Esophagus muscularis mucosa (tissue), 4 donors: ENCODE measurements at regions not wholly inside any gene's neighbourhood (a gene's known extent, or its start where the extent isn't known, plus 50 kb on each side); places are given as distances from the start of the nearest gene placed in this dataset.

ENCODE experiments used
- DNase-seq: peaks from one replicate; pipeline ENCODE4 v3.0.0-alpha.2; 2017; ENCODE audit errors: extremely low spot score
- H3K27ac ChIP-seq, 4 donors: fragments of 200-600 bp; sonication (generic); replicated peaks in 1 of 4; 1 replicate in 3 of 4; 2 replicates in 1 of 4; pipeline ENCODE4 v1.5.1; 2016 to 2019; ENCODE audit warnings: mild to moderate bottlenecking in 1 of 4
- H3K27me3 ChIP-seq, 4 donors: fragments of 200-600 bp; sonication (generic); one replicate each; pipeline versions ENCODE4 v1.5.1 to v1.6.0; 2016 to 2019
- H3K36me3 ChIP-seq, 4 donors: fragments of 200-600 bp; sonication (generic); one replicate each; pipeline ENCODE4 v1.5.1; 2016 to 2019
- H3K4me1 ChIP-seq, 4 donors: fragments of 200-600 bp; sonication (generic); one replicate each; pipeline ENCODE4 v1.5.1; 2016 to 2019
- H3K4me3 ChIP-seq, 4 donors: fragments of 200-600 bp; sonication (generic); 1 replicate in 2 of 4; 2 replicates in 2 of 4; pipeline ENCODE4 v1.5.1; 2016 to 2019; ENCODE audit warnings: mild to moderate bottlenecking in 4 of 4, moderate library complexity in 1 of 4
- H3K9me3 ChIP-seq, 4 donors: fragments of 200-600 bp; sonication (generic); 1 replicate in 3 of 4; 2 replicates in 1 of 4; pipeline ENCODE4 v1.5.1; 2016 to 2019
- EP300 ChIP-seq: sonication (generic); formaldehyde crosslinking; IDR thresholded peaks from one replicate; pipeline ENCODE4 v1.6.1; 2017; ENCODE audit warnings: antibody characterized with exemption
- POLR2A ChIP-seq: fragments of 450-650 bp; IDR thresholded peaks from one replicate; pipeline ENCODE4 v1.6.1; 2017; ENCODE audit warnings: antibody characterized with exemption, moderate library complexity, mild to moderate bottlenecking, low read depth
- POLR2AphosphoS5 ChIP-seq, 2 donors: sonication (generic); formaldehyde crosslinking; IDR thresholded peaks; one replicate each; pipeline ENCODE4 v1.6.1; 2017; ENCODE audit warnings: antibody characterized with exemption in 2 of 2
- WGBS: methylation state at CpG from one replicate; pipeline ENCODE4 v1.1.5; 2018; 5-methylcytosine and 5-hydroxymethylcytosine counted together
- intact Hi-C: fragments of 100-400 bp; cut with DNase I; formaldehyde crosslinking; loops from one replicate; pipeline ENCODE4 v1.15.1; 2023
- TF ChIP-seq, protein P1 (sequence below), 3 experiments: fragments of 200-600 bp in 2 of 3; fragments of 450-650 bp in 1 of 3; sonication (generic) in 2 of 3; IDR thresholded peaks; one replicate each; pipeline ENCODE4 v1.5.1; 2017 to 2019; ENCODE audit warnings: antibody characterized with exemption in 3 of 3, mild to moderate bottlenecking in 2 of 3, moderate library complexity in 1 of 3

GRCh38 chr18:38966841-38967240, 1401.2 kb upstream of the CELF4 start:
- no peak for DNase-seq

DNA sequence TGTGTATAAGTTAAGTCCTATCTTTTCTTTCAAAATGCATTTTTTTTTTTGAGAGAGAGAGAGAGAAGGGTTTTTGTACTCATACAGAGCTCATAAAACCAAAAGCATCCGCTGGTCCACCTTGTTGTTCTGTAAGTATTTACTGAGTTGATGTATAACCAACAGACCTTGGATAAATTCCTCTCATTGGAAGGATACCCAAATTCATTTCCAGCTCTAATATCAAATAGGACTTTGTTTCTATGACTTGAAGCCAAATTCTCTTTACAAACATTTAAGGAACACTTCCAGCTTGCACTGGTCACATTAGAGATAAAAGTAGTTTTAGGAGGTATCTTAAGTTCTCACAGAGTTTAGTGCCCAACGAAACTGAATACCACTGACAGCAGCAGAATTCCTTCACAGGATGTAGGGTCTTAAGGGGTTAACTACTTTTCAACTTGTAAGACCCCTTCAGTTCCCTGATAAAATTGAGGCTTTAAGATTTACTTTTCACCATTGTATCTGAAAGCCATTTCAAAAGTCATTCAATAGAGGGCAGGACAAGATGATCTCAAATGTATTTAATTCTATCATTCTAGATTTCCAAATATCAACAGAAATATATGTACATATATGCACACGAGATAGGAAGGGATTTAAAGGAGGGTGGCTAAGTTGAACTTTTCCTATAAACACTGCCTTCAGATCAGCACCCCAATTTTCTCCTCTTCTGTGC, 1398.5 kb upstream of the CELF4 start:
- no peak for DNase-seq
- whole genome bisulfite sequencing: 56% methylated on average over 3 of the region's 3 CpGs
- Histone ChIP-seq H3K27me3 (no peaks in the 10 kb centered on the region), H3K4me1 (no peaks in the 10 kb centered on the region), H3K36me3 (no peaks in the 10 kb centered on the region), H3K4me3 (no peak overlapping the region), H3K9me3 (no peaks in the 10 kb centered on the region), H3K27ac (no peak overlapping the region)
- intact Hi-C loops: no loop called here
- TF ChIP-seq EP300 (no peak), POLR2AphosphoS5 (IDR thresholded peaks at IDR 0.05) (no peak), POLR2A (no peak)
- TF ChIP-seq, protein P1, sequence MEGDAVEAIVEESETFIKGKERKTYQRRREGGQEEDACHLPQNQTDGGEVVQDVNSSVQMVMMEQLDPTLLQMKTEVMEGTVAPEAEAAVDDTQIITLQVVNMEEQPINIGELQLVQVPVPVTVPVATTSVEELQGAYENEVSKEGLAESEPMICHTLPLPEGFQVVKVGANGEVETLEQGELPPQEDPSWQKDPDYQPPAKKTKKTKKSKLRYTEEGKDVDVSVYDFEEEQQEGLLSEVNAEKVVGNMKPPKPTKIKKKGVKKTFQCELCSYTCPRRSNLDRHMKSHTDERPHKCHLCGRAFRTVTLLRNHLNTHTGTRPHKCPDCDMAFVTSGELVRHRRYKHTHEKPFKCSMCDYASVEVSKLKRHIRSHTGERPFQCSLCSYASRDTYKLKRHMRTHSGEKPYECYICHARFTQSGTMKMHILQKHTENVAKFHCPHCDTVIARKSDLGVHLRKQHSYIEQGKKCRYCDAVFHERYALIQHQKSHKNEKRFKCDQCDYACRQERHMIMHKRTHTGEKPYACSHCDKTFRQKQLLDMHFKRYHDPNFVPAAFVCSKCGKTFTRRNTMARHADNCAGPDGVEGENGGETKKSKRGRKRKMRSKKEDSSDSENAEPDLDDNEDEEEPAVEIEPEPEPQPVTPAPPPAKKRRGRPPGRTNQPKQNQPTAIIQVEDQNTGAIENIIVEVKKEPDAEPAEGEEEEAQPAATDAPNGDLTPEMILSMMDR (IDR thresholded peaks at IDR 0.05): no peak

More at GRCh38 chr18:38966841-38967240, 1401.2 kb upstream of the CELF4 start:
- H3K27me3 ChIP-seq: no peaks in the 10 kb centered on the region
- H3K4me1 ChIP-seq: no peaks in the 10 kb centered on the region
- no peaks in the 10 kb centered on the region for H3K36me3 ChIP-seq
- H3K9me3 ChIP-seq: no peaks in the 10 kb centered on the region
- H3K27ac ChIP-seq: no peak overlapping the region
- no peak overlapping the region for H3K4me3 ChIP-seq
- TF ChIP-seq POLR2AphosphoS5 (IDR thresholded peaks at IDR 0.05): no peak
- intact Hi-C loops: no loop called here

DNA sequence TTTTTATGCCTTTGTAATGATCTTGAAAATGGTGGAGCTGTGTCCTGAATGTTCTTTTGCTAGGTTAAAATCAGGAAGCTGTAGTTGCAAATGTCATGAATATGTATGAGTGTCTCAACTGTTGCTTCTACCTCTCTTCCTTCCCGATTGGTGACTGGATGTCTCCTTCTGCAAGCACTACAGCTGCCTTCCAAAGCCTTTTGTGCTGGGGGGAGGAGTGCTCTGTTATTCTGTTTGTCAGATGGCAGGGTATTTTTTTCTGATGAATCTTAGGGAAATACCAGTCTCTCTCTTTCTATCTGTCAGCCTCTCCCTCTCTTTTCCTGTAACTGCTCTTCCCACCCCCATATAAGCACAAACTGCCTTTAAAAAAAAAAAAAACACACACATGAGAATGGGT, 1396.3 kb upstream of the CELF4 start:
- Histone ChIP-seq H3K36me3 (no peaks in the 10 kb centered on the region), H3K4me1 (no peaks in the 10 kb centered on the region), H3K9me3 (no peaks in the 10 kb centered on the region), H3K4me3 (no peak overlapping the region), H3K27me3 (no peaks in the 10 kb centered on the region), H3K27ac (no peak overlapping the region)
- intact Hi-C loops: no loop called here
- DNase-seq: no peak
- WGBS: 23% methylated on average over 1 of the region's 1 CpG
- TF ChIP-seq, protein P1 (IDR thresholded peaks at IDR 0.05): no peak
- no peak for TF ChIP-seq POLR2AphosphoS5 (IDR thresholded peaks at IDR 0.05)
- TF ChIP-seq EP300: no peak
- no peak for TF ChIP-seq POLR2A

- DNase-seq: no peak
- H3K27me3 ChIP-seq: no peaks in the 10 kb centered on the region
- H3K27ac ChIP-seq: no peak overlapping the region
- WGBS: 16% methylated on average over 1 of the region's 1 CpG
- no peaks in the 10 kb centered on the region for H3K4me1 ChIP-seq
- intact Hi-C loops: no loop called here
- no peaks in the 10 kb centered on the region for H3K9me3 ChIP-seq
- H3K36me3 ChIP-seq: no peaks in the 10 kb centered on the region
- TF ChIP-seq POLR2A (no peak), POLR2AphosphoS5 (IDR thresholded peaks at IDR 0.05) (no peak)
- no peak overlapping the region for H3K4me3 ChIP-seq
Measured at GRCh38 chr18:38957736-38958135, 1392.1 kb upstream of the CELF4 start.

DNA sequence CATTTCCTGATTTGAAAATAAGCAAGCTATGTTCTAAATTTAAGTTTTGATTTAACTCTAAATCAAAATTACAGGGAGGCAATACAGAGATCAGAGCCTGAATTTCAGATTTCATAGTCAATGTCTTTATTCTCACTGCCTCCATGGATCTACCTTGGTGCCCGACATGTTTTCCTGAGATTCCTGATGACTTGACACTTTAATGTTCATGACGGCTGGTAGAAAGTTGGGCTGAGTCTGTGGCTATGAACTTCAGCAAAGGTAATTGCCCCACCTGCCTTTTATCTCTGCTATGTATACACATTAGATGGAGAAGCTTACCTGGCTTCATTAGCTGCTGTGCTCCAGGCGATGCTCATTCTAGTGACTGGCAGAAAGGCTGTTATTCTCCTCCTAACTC, 1390.5 kb upstream of the CELF4 start:
- WGBS: 94% methylated on average over 3 of the region's 3 CpGs
- no peaks in the 10 kb centered on the region for H3K4me1 ChIP-seq
- no peaks in the 10 kb centered on the region for H3K36me3 ChIP-seq
- intact Hi-C loops: no loop called here
- no peaks in the 10 kb centered on the region for H3K9me3 ChIP-seq
- H3K27ac ChIP-seq: no peak overlapping the region
- no peaks in the 10 kb centered on the region for H3K27me3 ChIP-seq
- DNase-seq: no peak
- TF ChIP-seq, protein P1 (IDR thresholded peaks at IDR 0.05): no peak
- TF ChIP-seq POLR2A (no peak), POLR2AphosphoS5 (IDR thresholded peaks at IDR 0.05) (no peak), EP300 (no peak)
- H3K4me3 ChIP-seq: no peak overlapping the region

GRCh38 chr18:38951633-38952032, 1386.0 kb upstream of the CELF4 start:
- no peaks in the 10 kb centered on the region for H3K36me3 ChIP-seq
- H3K9me3 ChIP-seq: peaks cover 0 to 5% (median 0%) of the 10 kb centered on the region in 4 donors
- H3K27ac ChIP-seq: no peak overlapping the region
- H3K4me3 ChIP-seq: no peak overlapping the region
- intact Hi-C loops: no loop called here
- DNase-seq: no peak
- no peaks in the 10 kb centered on the region for H3K27me3 ChIP-seq
- 85% methylated on average over 2 of the region's 2 CpGs for WGBS
- H3K4me1 ChIP-seq: no peaks in the 10 kb centered on the region
- no peak for TF ChIP-seq POLR2AphosphoS5 (IDR thresholded peaks at IDR 0.05)
- TF ChIP-seq, protein P1 (IDR thresholded peaks at IDR 0.05): no peak
- TF ChIP-seq POLR2A: no peak
- TF ChIP-seq EP300: no peak
